ENCODE measurements at regions not wholly inside any gene's neighbourhood (a gene's known extent, or its start where the extent isn't known, plus 50 kb on each side); places are given as distances from the start of the nearest gene placed in this dataset.

DNA sequence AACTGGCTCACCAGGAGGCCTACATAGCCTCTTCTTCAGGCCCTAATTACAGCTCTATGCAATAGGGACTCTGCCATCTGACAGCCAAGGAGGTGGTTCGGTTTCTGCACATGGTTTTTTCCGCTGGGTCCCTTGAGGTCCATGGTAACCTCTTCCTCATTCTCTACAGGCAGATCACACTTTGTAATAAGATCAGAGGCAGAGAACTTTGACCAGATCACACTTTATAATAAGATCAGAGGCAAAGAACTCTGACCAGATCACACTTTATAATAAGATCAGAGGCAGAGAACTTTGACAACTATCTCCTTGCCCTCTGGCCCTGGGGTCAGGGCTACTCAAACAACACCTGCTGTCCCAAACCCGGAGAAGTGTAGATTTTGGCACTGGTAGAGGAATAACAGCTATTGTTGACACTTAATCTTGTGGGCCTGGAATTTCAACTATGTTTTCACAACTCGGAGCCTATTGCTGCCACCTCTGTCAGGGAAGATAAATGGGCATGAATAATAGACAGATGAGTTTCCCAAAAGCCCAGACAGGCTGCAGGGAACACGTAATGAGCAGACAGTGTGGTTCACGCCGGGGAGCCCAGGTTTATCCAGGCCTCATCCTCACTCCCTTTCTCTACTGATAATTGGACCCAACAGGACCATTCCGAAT, 246.1 kb downstream of the UQCRFS1 start:
- no peak for DNase-seq

DNA sequence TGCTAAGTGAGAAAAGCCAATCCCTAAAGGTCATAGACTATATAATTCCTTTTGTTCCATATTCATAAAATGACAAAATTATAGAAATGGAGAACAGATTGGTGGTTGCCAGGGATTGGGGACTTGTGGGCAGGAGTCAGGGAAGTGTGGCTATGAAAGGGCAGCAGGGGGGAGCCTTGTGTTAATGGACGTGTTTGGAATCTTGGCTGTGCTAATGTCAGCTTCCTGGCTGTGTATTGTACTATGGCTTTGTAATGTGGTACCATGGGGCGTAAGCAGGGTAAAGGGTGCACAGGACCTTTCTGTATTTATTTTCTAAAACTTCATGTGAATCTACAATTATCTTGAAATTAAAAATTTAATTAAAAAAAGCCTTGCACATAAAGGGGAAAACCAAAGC, 248.5 kb downstream of the UQCRFS1 start:
- DNase-seq: no peak

- DNase-seq: no peak
Measured at GRCh38 chr19:28963486-28964250, 249.3 kb downstream of the UQCRFS1 start.

DNA sequence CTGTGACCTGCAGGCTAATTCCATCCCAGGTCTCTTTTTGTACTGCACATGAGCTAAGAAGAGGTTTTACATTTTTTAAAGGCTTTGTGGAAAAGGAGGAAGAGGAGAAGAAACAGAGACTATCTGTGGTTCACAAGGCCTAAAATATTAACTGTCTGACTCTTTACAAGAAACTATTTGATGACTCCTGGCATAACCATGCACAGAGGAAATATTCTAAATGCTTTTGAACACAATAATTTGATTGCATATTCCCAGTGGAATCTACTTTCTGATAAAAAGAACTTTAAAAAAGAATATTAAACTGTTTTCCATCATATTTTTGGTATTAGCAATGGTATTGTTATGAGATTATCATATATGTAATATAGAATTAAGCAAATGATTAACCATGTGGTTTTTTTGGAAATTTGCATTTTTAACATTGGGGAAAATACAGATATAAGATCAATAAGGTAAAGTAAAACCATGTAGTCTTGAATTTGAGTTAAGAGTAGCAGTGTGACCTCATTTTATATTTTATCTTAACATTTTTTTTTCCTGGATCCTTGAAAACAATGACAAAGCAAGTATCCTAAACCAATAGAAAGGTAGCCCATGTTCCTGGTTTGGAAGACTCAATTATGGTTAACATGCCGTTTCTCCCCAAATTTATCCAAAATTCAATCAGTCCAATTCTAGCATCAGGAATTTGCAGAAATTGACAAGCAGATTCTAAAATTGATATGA, 251.0 kb downstream of the UQCRFS1 start:
- no peak for DNase-seq

- no peak for DNase-seq
Measured at GRCh38 chr19:28960986-28961705, 251.8 kb downstream of the UQCRFS1 start.

- no peak for DNase-seq
Measured at GRCh38 chr19:28960586-28960985, 252.4 kb downstream of the UQCRFS1 start.

GRCh38 chr19:28956961-28957360, 256.0 kb downstream of the UQCRFS1 start:
- no peak for DNase-seq

- no peak for DNase-seq
Measured at GRCh38 chr19:28956421-28956820, 256.5 kb downstream of the UQCRFS1 start.

- no peak for DNase-seq
Measured at GRCh38 chr19:28949535-28949934, 263.4 kb downstream of the UQCRFS1 start.

DNA sequence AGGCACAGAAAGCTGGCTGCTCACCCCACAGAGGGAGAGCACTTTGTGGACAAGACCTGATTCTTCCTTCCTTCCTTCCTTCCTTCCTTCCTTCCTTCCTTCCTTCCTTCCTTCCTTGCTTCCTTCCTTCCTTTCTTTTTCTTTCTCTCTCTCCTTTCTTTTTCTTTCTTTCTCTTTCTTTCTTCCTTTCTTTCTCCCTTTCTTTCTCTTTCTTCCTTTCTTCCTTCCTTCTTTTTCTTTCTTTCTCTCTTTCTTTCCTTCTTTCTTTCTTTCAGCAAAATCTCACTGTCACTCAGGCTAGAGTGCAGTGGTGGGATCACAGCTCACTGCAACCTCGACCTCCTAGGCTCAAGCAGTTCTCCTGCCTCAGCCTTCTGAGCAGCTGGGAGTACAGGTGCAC, 263.9 kb downstream of the UQCRFS1 start:
- no peak for DNase-seq

DNA sequence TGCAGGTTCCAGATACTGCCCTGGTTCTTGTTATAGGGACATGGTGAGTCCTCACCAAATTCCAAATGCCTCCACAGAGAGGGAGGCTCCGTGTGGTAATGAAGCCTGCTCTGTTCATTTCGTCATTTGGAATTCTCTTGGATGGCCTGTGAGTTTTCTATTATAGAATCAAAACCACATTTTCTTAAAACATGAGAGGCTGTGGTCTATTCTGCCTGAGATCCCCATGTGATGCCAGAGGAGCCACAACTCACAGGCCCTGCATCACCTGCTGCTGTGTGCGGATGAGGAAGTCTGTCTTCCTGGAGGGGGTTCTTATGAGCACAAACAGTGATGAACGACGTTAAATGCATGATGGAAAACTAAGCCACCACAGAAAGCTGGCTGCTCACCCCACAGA, 264.4 kb downstream of the UQCRFS1 start:
- no peak for DNase-seq

DNA sequence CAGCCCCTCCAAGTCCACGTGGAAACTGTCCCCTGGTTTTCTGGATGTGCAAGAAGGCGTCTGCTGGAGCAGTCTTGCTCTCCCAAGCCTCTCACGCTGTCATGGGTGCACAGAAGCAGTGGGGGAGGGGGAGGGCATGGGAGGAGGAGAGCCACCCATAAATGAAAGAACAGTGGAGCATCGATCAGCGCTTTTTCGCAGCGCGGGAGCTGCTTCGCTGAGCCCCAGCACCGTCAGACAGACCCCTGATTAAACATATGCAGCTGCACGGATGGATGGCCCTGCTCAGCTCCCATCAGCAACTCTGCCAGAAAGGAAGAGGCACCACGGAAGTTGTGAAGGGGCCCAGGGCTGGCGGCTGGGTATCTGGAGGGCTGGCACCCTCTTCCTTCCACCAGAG, 264.9 kb downstream of the UQCRFS1 start:
- DNase-seq: no peak

DNA sequence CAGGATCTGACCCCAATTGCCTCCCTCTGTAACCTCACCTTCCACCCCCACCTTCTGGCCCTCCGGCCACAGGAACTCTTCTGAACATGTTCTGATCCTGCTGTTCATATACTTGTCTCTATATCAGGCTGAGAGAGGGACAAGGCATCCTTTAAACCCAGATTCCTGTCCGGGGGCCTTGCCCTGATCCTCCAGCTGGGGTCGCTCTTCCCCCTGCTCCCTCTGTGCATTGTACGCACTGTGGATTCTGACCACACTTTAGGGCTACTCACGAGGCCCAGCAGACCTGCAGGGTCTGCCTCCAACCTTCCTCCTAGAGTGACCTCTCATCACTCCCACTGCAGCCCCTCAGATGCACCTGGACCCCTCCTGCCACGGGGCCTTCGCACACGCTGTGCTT, 269.3 kb downstream of the UQCRFS1 start:
- DNase-seq: no peak

- DNase-seq: no peak
Measured at GRCh38 chr19:28941833-28942232, 271.1 kb downstream of the UQCRFS1 start.

DNA sequence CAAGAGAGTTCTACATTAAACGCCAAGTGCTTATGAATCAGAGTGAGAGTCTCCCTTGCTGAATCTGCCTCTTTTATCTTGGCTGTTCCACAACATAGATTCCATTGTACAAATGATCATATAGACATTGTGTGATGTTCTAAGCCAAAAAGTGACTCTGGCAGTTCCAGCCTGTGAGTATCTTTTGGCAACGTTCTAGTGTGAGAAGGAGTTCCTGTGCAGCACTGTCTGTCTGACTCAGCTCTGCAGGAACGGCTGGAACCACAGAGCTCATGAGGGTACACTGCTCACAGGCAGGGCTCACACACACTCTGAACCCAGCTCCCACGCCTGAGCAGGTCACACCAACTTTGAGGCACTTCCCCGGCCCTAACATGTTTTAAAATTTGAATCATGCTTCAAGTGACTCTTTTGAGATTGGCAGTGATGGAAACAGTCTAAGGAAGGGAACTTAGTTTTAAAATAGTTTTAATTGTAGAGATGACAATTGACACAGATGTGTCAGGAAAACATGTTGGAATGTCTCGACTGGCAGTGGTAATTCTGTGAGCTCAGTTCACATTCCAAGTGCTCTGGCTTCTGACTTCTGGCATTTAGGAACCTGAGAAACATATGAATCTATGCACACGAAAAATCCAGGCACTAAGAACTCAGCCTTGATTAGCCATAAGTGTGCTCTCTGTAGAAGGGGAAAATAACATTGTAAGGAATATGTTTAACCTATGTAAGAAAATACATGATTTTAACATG, 272.0 kb downstream of the UQCRFS1 start:
- no peak for DNase-seq

- no peak for DNase-seq
Measured at GRCh38 chr19:28939236-28939635, 273.7 kb downstream of the UQCRFS1 start.

GRCh38 chr19:28936001-28936400, 276.9 kb downstream of the UQCRFS1 start:
- DNase-seq: no peak

DNA sequence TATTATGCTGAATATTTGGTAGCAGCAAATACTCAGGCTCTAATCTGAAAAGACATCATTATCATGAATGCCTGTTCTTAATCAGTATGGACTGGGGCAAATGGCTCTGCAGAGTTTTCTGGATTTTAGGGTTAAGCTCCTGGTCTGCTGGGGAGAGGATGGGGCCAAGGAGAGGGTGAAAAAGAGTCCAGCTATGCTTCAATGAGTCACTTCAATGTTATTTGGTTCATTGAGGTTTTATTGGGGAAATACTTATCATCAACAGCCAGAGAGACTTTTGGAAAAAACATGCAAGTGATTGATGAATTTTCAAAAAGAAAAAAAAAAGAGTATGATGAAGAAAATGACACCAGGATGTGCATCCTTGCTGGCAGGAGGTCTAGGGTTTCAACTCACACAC, 278.3 kb downstream of the UQCRFS1 start:
- no peak for DNase-seq

- no peak for DNase-seq
Measured at GRCh38 chr19:28933039-28933438, 279.9 kb downstream of the UQCRFS1 start.

- DNase-seq: no peak
Measured at GRCh38 chr19:28932446-28932845, 280.5 kb downstream of the UQCRFS1 start.

DNA sequence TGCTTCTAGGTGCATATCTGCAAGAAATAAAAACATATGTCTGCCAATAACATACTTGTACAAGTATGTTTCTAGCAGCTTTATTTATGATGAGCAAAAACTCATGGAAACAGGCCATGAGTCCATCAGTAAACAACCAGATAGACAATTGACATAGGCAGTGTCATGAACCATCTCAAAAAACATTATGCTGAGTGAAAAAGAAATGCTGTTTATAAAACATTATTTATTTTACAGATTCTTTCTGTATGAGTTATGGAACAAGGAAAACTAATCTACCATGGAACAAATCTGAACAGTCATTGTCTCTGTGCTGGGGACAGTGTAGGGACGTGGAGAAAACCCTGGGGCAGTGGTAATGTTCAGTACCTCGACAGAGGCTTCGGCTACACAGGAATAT, 283.9 kb downstream of the UQCRFS1 start:
- no peak for DNase-seq

DNA sequence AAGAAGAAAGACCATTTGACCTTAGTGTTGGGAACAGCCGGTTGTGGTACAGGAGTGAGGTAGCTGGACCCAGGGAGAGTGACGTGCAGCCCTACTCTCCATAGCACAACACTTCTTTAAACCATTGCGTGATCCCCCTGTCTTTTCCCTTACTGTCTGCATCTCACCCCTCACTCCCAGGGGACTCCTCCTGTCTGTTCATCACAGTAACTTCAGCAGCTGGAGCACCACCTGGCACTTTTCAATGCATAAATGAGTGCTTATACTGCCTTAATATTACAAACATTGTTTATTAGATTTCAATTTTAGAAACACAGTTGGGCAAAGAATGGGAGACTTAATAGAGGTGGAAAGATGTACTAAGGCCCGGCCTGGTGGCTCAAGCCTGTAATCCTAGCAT, 285.5 kb downstream of the UQCRFS1 start:
- no peak for DNase-seq

Data from cortex of kidney (tissue), 1 donor.